Choroid plexus epithelial cell (primary cell): ENCODE measurements at regions not wholly inside any gene's neighbourhood (a gene's known extent, or its start where the extent isn't known, plus 50 kb on each side); places are given as distances from the start of the nearest gene placed in this dataset.

Experiments used
- DNase-seq: peaks from one replicate; pipeline ENCODE4 v3.0.0-alpha.2; 2010; ENCODE audit warnings: low read depth
- H3K4me3 ChIP-seq: 2 replicates; pipeline ENCODE4 v1.5.1; 2011; ENCODE audit warnings: low read depth, mild to moderate bottlenecking, control low read depth, low read length, moderate library complexity
- CTCF ChIP-seq: conservative IDR thresholded peaks from 2 replicates; pipeline ENCODE4 v1.5.1; 2011; ENCODE audit warnings: low read depth, mild to moderate bottlenecking, control low read depth, inconsistent platforms, low read length, moderate library complexity

- no peak for TF ChIP-seq CTCF
- no peak for DNase-seq
- H3K4me3 ChIP-seq, result no peak overlapping the region
These were observed 160.1 kb upstream of the CADM1 start for GRCh38 chr11:115664313-115664712.

- TF ChIP-seq CTCF, result no peak
- DNase-seq, result no peak
- no peak overlapping the region for H3K4me3 ChIP-seq
These were observed 159.6 kb upstream of the CADM1 start for GRCh38 chr11:115663790-115664189.

DNA sequence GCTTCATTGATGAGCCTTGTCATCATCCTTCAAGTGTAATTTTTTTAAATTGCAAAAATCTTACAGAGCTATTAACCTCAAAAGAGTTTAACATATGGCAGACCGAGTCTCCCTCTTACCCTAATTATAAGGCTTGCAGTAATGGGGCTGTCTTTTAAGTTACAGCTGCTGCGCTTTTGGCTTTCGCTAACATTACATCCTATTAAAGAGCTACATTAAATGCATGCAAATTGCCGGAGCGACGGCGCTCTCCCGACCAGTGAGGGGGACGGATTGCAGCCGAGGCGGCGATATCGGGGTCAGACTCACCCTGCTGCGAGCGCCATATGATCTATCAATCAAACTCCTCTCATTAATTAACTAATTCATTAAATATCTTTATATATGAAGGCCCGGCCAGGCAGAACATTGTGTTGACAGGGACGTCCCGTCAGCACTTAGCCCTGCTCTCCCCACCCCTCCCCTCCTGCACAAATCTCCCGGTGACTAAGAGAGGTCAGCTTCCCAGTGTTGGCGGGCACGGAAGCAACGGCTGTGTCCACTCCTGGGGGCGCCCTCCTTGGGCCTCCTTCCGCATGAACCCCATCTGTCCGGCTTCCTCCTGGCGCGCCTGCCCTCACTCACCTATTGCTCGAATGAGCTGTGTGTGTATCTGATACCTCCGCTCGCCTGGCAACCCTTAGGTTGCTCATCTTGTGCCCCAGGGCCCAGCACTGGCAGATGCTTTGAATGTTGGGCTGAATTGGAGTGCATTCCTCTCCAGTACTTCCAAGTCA is 156.0 kb upstream of the CADM1 start:
- no peak for TF ChIP-seq CTCF
- no peak for DNase-seq
- H3K4me3 ChIP-seq, result no peak overlapping the region

DNA sequence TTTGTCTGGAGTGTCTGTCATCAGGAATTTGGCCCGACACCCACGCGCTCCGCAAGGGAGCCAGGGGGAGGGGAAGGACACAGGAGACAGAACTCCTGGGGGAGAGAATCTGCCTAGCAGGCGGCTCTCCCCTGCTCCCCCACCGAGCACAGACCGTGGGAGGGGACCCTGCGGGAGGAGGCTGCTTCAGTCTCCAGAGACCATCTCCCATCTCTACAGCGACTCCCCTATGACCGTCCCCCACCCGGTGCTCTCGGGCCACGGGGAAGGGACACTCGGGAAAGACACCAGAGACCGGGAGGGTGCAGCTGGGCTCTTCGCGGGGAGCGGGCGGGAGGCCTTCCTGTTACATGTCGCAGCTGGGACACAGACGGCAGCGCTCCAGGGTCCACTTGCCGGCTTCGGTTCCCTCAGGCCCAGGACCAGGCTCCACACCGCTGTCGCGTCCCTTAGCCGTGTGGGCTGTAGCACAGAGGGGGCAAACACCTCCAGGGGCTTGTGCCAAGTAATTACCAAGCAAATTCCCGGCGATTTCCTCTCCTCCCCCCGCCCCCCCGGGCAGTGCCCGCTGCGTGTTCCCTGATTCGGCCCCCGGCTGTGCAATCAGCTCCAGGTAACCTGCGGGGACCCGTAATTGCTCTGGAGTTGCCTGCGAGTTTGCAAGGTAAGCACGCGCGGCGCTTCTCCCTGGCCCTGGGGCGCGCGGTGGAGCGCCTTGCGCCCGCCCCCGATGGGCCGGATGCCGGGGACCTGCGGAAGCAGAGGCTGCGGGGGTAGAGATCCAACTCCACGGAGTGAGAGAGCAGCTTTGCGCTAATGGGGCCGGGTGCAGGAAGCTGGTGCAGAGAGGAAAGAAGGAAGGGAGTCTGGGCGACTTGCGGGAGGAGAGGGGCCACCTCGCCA is 155.1 kb upstream of the CADM1 start:
- H3K4me3 ChIP-seq, result no peak overlapping the region
- TF ChIP-seq CTCF, result no peak
- DNase-seq, result no peak

GRCh38 chr11:115657586-115657985 is 153.4 kb upstream of the CADM1 start:
- DNase-seq, result no peak
- no peak for TF ChIP-seq CTCF

DNA sequence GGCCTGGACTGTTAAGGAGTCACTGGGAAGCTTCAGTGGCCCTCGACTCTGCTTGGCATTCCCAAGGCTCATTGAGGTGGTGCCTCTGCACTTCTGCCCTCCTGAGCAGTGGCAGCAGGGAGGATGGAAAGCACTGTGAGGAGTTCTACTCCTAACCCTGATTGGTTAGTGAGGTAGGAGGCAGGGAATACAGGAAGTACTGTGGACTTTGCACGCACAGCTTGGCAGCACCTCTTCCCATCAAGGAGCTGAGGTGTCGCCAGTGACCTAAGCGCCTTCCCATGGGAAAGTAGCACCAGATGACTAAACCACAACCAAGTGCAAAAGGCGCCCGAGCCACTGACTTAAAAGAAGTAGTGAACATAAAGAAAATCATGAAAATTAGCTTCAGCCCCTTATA is 152.5 kb upstream of the CADM1 start:
- no peak for DNase-seq
- no peak overlapping the region for H3K4me3 ChIP-seq
- no peak for TF ChIP-seq CTCF

More at GRCh38 chr11:115657586-115657985, 153.4 kb upstream of the CADM1 start:
- H3K4me3 ChIP-seq, result no peak overlapping the region

- no peak for TF ChIP-seq CTCF
- H3K4me3 ChIP-seq, result no peak overlapping the region
- DNase-seq, result no peak
These were observed 151.8 kb upstream of the CADM1 start for GRCh38 chr11:115656041-115656440.
